Neural progenitor cell (in vitro differentiated cells): ENCODE measurements at regions not wholly inside any gene's neighbourhood (a gene's known extent, or its start where the extent isn't known, plus 50 kb on each side); places are given as distances from the start of the nearest gene placed in this dataset.

Experiments used
- DNase-seq: peaks from one replicate; pipeline ENCODE4 v3.0.0-alpha.2; 2016; ENCODE audit warnings: low spot score
- H2AFZ ChIP-seq: fragments of 200-600 bp; sonication (generic); replicated peaks from 2 replicates; pipeline ENCODE4 v1.6.1; 2016; ENCODE audit warnings: antibody characterized with exemption
- H3F3A ChIP-seq: fragments of 200-600 bp; sonication (generic); 2 replicates; pipeline ENCODE4 v1.6.1; 2016; ENCODE audit warnings: antibody characterized with exemption, low read depth
- H3K27ac ChIP-seq: fragments of 200-600 bp; sonication (generic); 2 replicates; pipeline ENCODE4 v1.5.1; 2016; ENCODE audit warnings: mild to moderate bottlenecking
- H3K27me3 ChIP-seq: fragments of 200-600 bp; sonication (generic); 2 replicates; pipeline ENCODE4 v1.6.1; 2016; ENCODE audit warnings: mild to moderate bottlenecking, moderate library complexity
- H3K36me3 ChIP-seq: fragments of 200-600 bp; sonication (generic); 2 replicates; pipeline ENCODE4 v1.5.1; 2016
- H3K4me1 ChIP-seq: fragments of 200-600 bp; sonication (generic); 2 replicates; pipeline ENCODE4 v1.6.1; 2016; ENCODE audit warnings: mixed run types
- H3K4me2 ChIP-seq: fragments of 200-600 bp; sonication (generic); 2 replicates; pipeline ENCODE4 v1.6.1; 2016
- H3K4me3 ChIP-seq: fragments of 200-600 bp; sonication (generic); 2 replicates; pipeline ENCODE4 v1.5.1; 2016
- H3K79me2 ChIP-seq: fragments of 200-600 bp; sonication (generic); 2 replicates; pipeline ENCODE4 v1.6.1; 2016; ENCODE audit warnings: low read depth
- H3K9ac ChIP-seq: fragments of 200-600 bp; sonication (generic); 2 replicates; pipeline ENCODE4 v1.6.1; 2016
- H3K9me3 ChIP-seq: fragments of 200-600 bp; sonication (generic); 2 replicates; pipeline ENCODE4 v1.5.1; 2016; ENCODE audit warnings: low read depth
- H4K20me1 ChIP-seq: fragments of 200-600 bp; sonication (generic); 2 replicates; pipeline ENCODE4 v1.6.1; 2016; ENCODE audit warnings: low read depth
- H3K27ac Mint-ChIP-seq: 3 replicates; pipeline ENCODE4 v1.8.0; 2021; ENCODE audit warnings: mixed read lengths
- H3K27me3 Mint-ChIP-seq: 2 replicates; pipeline ENCODE4 v1.8.0; 2022; ENCODE audit warnings: low read depth, mild to moderate bottlenecking, inconsistent platforms, moderate library complexity, mixed read lengths; ENCODE audit not compliant: insufficient read depth
- H3K36me3 Mint-ChIP-seq: 3 replicates; pipeline ENCODE4 v1.8.0; 2021; ENCODE audit warnings: mixed read lengths
- H3K4me1 Mint-ChIP-seq: 3 replicates; pipeline ENCODE4 v1.8.0; 2021; ENCODE audit warnings: mixed read lengths
- H3K4me3 Mint-ChIP-seq: 3 replicates; pipeline ENCODE4 v1.8.0; 2021; ENCODE audit warnings: mild to moderate bottlenecking, moderate library complexity, mixed read lengths
- H3K9me3 Mint-ChIP-seq: 3 replicates; pipeline ENCODE4 v1.8.0; 2020; ENCODE audit warnings: mixed read lengths
- CTCF ChIP-seq: fragments of 200-600 bp; sonication (generic); IDR thresholded peaks from 2 replicates; pipeline ENCODE4 v1.5.1; 2017; ENCODE audit warnings: antibody characterized with exemption, mild to moderate bottlenecking
- EZH2 ChIP-seq: fragments of 200-600 bp; sonication (generic); IDR thresholded peaks from 2 replicates; pipeline ENCODE4 v1.6.1; 2017; ENCODE audit warnings: antibody characterized with exemption, mild to moderate bottlenecking, moderate library complexity
- EZH2phosphoT487 ChIP-seq: fragments of 200-600 bp; sonication (generic); IDR thresholded peaks from 2 replicates; pipeline ENCODE4 v1.6.1; 2017; ENCODE audit warnings: antibody characterized with exemption

GRCh38 chr10:131697476-131698128 lies 203.2 kb upstream of the PPP2R2D start:
- no peaks in the 10 kb centered on the region for H3K27me3 ChIP-seq
- H3K36me3 Mint-ChIP-seq = no peaks in the 10 kb centered on the region
- peaks cover 17% of the 10 kb centered on the region for H3K4me1 Mint-ChIP-seq
- H3K4me2 ChIP-seq = no peak overlapping the region
- no peak overlapping the region for H3K4me3 ChIP-seq
- H4K20me1 ChIP-seq = no peaks in the 10 kb centered on the region
- peaks cover 5% of the 10 kb centered on the region for H3K9me3 Mint-ChIP-seq
- H3K4me1 ChIP-seq = no peaks in the 10 kb centered on the region
- H3K9me3 ChIP-seq = no peaks in the 10 kb centered on the region
- H3K79me2 ChIP-seq = no peaks in the 10 kb centered on the region
- no peaks in the 10 kb centered on the region for H3K36me3 ChIP-seq
- no peaks in the 10 kb centered on the region for H3F3A ChIP-seq
- no peak overlapping the region for H2AFZ ChIP-seq
- DNase-seq = no peak
- H3K27me3 Mint-ChIP-seq = peaks cover 9% of the 10 kb centered on the region
- no peak overlapping the region for H3K27ac ChIP-seq
- no peak overlapping the region for H3K4me3 Mint-ChIP-seq
- no peak overlapping the region for H3K27ac Mint-ChIP-seq
- no peak for TF ChIP-seq CTCF
- no peak overlapping the region for H3K9ac ChIP-seq

GRCh38 chr10:131698232-131698631 lies 202.6 kb upstream of the PPP2R2D start:
- DNase-seq = no peak
- H3K79me2 ChIP-seq = no peaks in the 10 kb centered on the region
- no peak overlapping the region for H3K4me2 ChIP-seq
- no peak overlapping the region for H3K4me3 Mint-ChIP-seq
- H3K36me3 Mint-ChIP-seq = no peaks in the 10 kb centered on the region
- H2AFZ ChIP-seq = no peak overlapping the region
- no peaks in the 10 kb centered on the region for H4K20me1 ChIP-seq
- H3K27ac ChIP-seq = no peak overlapping the region
- no peaks in the 10 kb centered on the region for H3F3A ChIP-seq
- no peaks in the 10 kb centered on the region for H3K36me3 ChIP-seq
- peaks cover 15% of the 10 kb centered on the region for H3K4me1 Mint-ChIP-seq
- H3K4me1 ChIP-seq = no peaks in the 10 kb centered on the region
- no peak overlapping the region for H3K9ac ChIP-seq
- no peak overlapping the region for H3K27ac Mint-ChIP-seq
- H3K9me3 ChIP-seq = no peaks in the 10 kb centered on the region
- H3K27me3 Mint-ChIP-seq = peaks cover 9% of the 10 kb centered on the region
- H3K4me3 ChIP-seq = no peak overlapping the region
- H3K9me3 Mint-ChIP-seq = peaks cover 5% of the 10 kb centered on the region
- no peaks in the 10 kb centered on the region for H3K27me3 ChIP-seq
- TF ChIP-seq EZH2phosphoT487 (no peak), EZH2 (no peak), CTCF (no peak)

GRCh38 chr10:131698986-131699385 lies 201.8 kb upstream of the PPP2R2D start:
- H3K4me3 Mint-ChIP-seq = no peak overlapping the region
- Histone ChIP-seq H3F3A (no peaks in the 10 kb centered on the region), H3K27me3 (no peaks in the 10 kb centered on the region), H3K4me3 (no peak overlapping the region), H3K9ac (no peak overlapping the region), H3K4me2 (no peak overlapping the region), H3K79me2 (no peaks in the 10 kb centered on the region), H3K4me1 (no peaks in the 10 kb centered on the region), H3K27ac (no peak overlapping the region), H2AFZ (no peak overlapping the region), H3K36me3 (no peaks in the 10 kb centered on the region), H3K9me3 (no peaks in the 10 kb centered on the region), H4K20me1 (no peaks in the 10 kb centered on the region)
- H3K9me3 Mint-ChIP-seq = peaks cover 5% of the 10 kb centered on the region
- H3K27me3 Mint-ChIP-seq = peaks cover 6% of the 10 kb centered on the region
- no peak for TF ChIP-seq EZH2phosphoT487
- no peak for TF ChIP-seq CTCF
- no peak for TF ChIP-seq EZH2
- H3K4me1 Mint-ChIP-seq = peaks cover 14% of the 10 kb centered on the region
- DNase-seq = no peak
- no peaks in the 10 kb centered on the region for H3K36me3 Mint-ChIP-seq
- H3K27ac Mint-ChIP-seq = no peak overlapping the region
